DMS 273 (cell line): ENCODE measurements at regions not wholly inside any gene's neighbourhood (a gene's known extent, or its start where the extent isn't known, plus 50 kb on each side); places are given as distances from the start of the nearest gene placed in this dataset.

Source experiments
- DNase-seq: peaks from one replicate; lab custom pipeline; 2025; ENCODE audit not compliant: unreplicated experiment; lab: John Stamatoyannopoulos, UW

GRCh38 chr18:11553098-11553940 lies 56.1 kb upstream of the SLC35G4 start:
- peak; percentile 82 for DNase-seq

- DNase-seq = no peak
Observed at GRCh38 chr18:11548916-11549551, 60.4 kb upstream of the SLC35G4 start.

GRCh38 chr18:11548396-11548795 lies 61.0 kb upstream of the SLC35G4 start:
- DNase-seq = no peak

GRCh38 chr18:11544060-11544633 lies 65.2 kb upstream of the SLC35G4 start:
- DNase-seq = no peak

GRCh38 chr18:11541179-11541578 lies 68.2 kb upstream of the SLC35G4 start:
- DNase-seq = peak; percentile 39

GRCh38 chr18:11533942-11534496 lies 75.4 kb upstream of the SLC35G4 start:
- no peak for DNase-seq

- DNase-seq = no peak
Observed at GRCh38 chr18:11533513-11533890, 75.9 kb upstream of the SLC35G4 start.

GRCh38 chr18:11532758-11533512 lies 76.5 kb upstream of the SLC35G4 start:
- DNase-seq = no peak

- DNase-seq = no peak
Observed at GRCh38 chr18:11529081-11529480, 80.3 kb upstream of the SLC35G4 start.

- DNase-seq = no peak
Observed at GRCh38 chr18:11526675-11527074, 82.7 kb upstream of the SLC35G4 start.

GRCh38 chr18:11523804-11524203 lies 85.6 kb upstream of the SLC35G4 start:
- DNase-seq = no peak

- no peak for DNase-seq
Observed at GRCh38 chr18:11522992-11523391, 86.4 kb upstream of the SLC35G4 start.

GRCh38 chr18:11521853-11522252 lies 87.5 kb upstream of the SLC35G4 start:
- no peak for DNase-seq

GRCh38 chr18:11520536-11520935 lies 88.9 kb upstream of the SLC35G4 start:
- no peak for DNase-seq

- peak; percentile 94 for DNase-seq
Observed at GRCh38 chr18:11518788-11519685, 90.4 kb upstream of the SLC35G4 start.

GRCh38 chr18:11517704-11518103 lies 91.7 kb upstream of the SLC35G4 start:
- DNase-seq = peak; percentile 91

- peak; percentile 87 for DNase-seq
Observed at GRCh38 chr18:11516751-11517503, 92.5 kb upstream of the SLC35G4 start.

- DNase-seq = no peak
Observed at GRCh38 chr18:11514267-11514666, 95.1 kb upstream of the SLC35G4 start.
